HEK293 (cell line): ENCODE measurements at regions not wholly inside any gene's neighbourhood (a gene's known extent, or its start where the extent isn't known, plus 50 kb on each side); places are given as distances from the start of the nearest gene placed in this dataset.

ENCODE experiments used
- CTCF ChIA-PET: fragments of 350-600 bp; formaldehyde crosslinking; extraction: SDS; loops from one replicate; lab custom pipeline; 2021; ENCODE audit warnings: antibody characterized with exemption; lab: Yijun Ruan, JAX
- POLR2A ChIA-PET: fragments of 300-600 bp; formaldehyde crosslinking; extraction: SDS; loops from one replicate; lab custom pipeline; 2020; ENCODE audit warnings: antibody characterized with exemption, inconsistent platforms; lab: Yijun Ruan, JAX
- H3K27ac ChIP-seq: fragments of 200-500 bp; sonication (Bioruptor generic); 2 replicates; pipeline ENCODE4 v1.5.1; 2014; ENCODE audit warnings: low read depth, low read length, control low read depth, inconsistent platforms; ENCODE audit errors: extremely low read depth
- H3K36me3 ChIP-seq, 2 experiments: fragments of 200-500 bp in 1 of 2; sonication (Bioruptor generic) in 1 of 2; 1 replicate in 1 of 2; 2 replicates in 1 of 2; pipeline ENCODE4 v1.5.1; 2014 to 2017; ENCODE audit warnings: inconsistent platforms in 2 of 2, low read length in 2 of 2; ENCODE audit not compliant: control insufficient read depth in 2 of 2, insufficient read depth in 1 of 2
- H3K4me1 ChIP-seq: fragments of 200-500 bp; sonication (Bioruptor generic); 2 replicates; pipeline ENCODE4 v1.5.1; 2014; ENCODE audit warnings: mild to moderate bottlenecking, low read length, inconsistent platforms; ENCODE audit not compliant: control insufficient read depth, insufficient read depth
- H3K4me3 ChIP-seq: 2 replicates; pipeline ENCODE4 v1.5.1; 2011; ENCODE audit warnings: low read depth, mild to moderate bottlenecking, control low read depth, low read length, moderate library complexity
- H3K9me3 ChIP-seq: fragments of 200-500 bp; sonication (Bioruptor generic); 2 replicates; pipeline ENCODE4 v1.5.1; 2014; ENCODE audit warnings: low read depth, low read length, inconsistent platforms; ENCODE audit not compliant: control insufficient read depth, insufficient read depth
- TRIM28 ChIP-seq: IDR thresholded peaks from 2 replicates; pipeline ENCODE4 v1.6.1; 2011; ENCODE audit warnings: low read length, control low read depth, borderline replicate concordance
- YY1 ChIP-seq: fragments of 450-650 bp; formaldehyde crosslinking; IDR thresholded peaks from 2 replicates; pipeline ENCODE4 v1.5.1; 2018; ENCODE audit warnings: missing biosample characterization, missing genetic modification characterization
- ZBTB20 ChIP-seq: fragments of 450-650 bp; formaldehyde crosslinking; IDR thresholded peaks from 2 replicates; pipeline ENCODE4 v1.5.1; 2016; ENCODE audit warnings: missing biosample characterization, missing genetic modification characterization
- ZBTB7A ChIP-seq: fragments of 450-650 bp; formaldehyde crosslinking; IDR thresholded peaks from 2 replicates; pipeline ENCODE4 v1.5.1; 2016; ENCODE audit warnings: low read depth, missing biosample characterization, missing genetic modification characterization
- ZIC2 ChIP-seq: fragments of 450-650 bp; formaldehyde crosslinking; IDR thresholded peaks from 2 replicates; pipeline ENCODE4 v1.5.1; 2016; ENCODE audit warnings: missing biosample characterization, missing genetic modification characterization
- ZNF112 ChIP-seq: fragments of 450-650 bp; formaldehyde crosslinking; IDR thresholded peaks from 2 replicates; pipeline ENCODE4 v1.5.0; 2017; ENCODE audit warnings: missing biosample characterization, missing genetic modification characterization
- ZNF140 ChIP-seq: fragments of 450-650 bp; formaldehyde crosslinking; IDR thresholded peaks from 2 replicates; pipeline ENCODE4 v1.5.1; 2016; ENCODE audit warnings: missing biosample characterization, missing genetic modification characterization
- ZNF146 ChIP-seq: fragments of 450-650 bp; formaldehyde crosslinking; IDR thresholded peaks from 2 replicates; pipeline ENCODE4 v1.5.1; 2016; ENCODE audit warnings: missing biosample characterization, missing genetic modification characterization
- ZNF404 ChIP-seq: fragments of 450-650 bp; formaldehyde crosslinking; IDR thresholded peaks from 2 replicates; pipeline ENCODE4 v1.5.1; 2017; ENCODE audit warnings: missing biosample characterization, missing genetic modification characterization
- ZNF549 ChIP-seq: fragments of 450-650 bp; IDR thresholded peaks from 2 replicates; pipeline ENCODE4 v1.5.1; 2018; ENCODE audit warnings: missing biosample characterization, missing genetic modification characterization, mild to moderate bottlenecking, inconsistent platforms, moderate library complexity
- ZNF600 ChIP-seq: fragments of 450-650 bp; formaldehyde crosslinking; IDR thresholded peaks from 2 replicates; pipeline ENCODE4 v1.5.1; 2016; ENCODE audit warnings: missing biosample characterization, missing genetic modification characterization
- ZNF785 ChIP-seq: fragments of 450-650 bp; formaldehyde crosslinking; IDR thresholded peaks from 2 replicates; pipeline ENCODE4 v1.5.1; 2016; ENCODE audit warnings: missing biosample characterization, missing genetic modification characterization
- TF ChIP-seq, protein P1 (sequence below): fragments of 450-650 bp; formaldehyde crosslinking; IDR thresholded peaks from 2 replicates; pipeline ENCODE4 v1.5.0; 2017; ENCODE audit warnings: missing biosample characterization, missing genetic modification characterization, borderline replicate concordance
- TF ChIP-seq, protein P2 (sequence below): fragments of 450-650 bp; formaldehyde crosslinking; IDR thresholded peaks from 2 replicates; pipeline ENCODE4 v1.5.1; 2016; ENCODE audit warnings: missing biosample characterization, missing genetic modification characterization
- TF ChIP-seq, protein P3 (sequence below): fragments of 450-650 bp; formaldehyde crosslinking; IDR thresholded peaks from 2 replicates; pipeline ENCODE4 v1.5.1; 2016; ENCODE audit warnings: missing biosample characterization, missing genetic modification characterization
- TF ChIP-seq, protein P4 (sequence below): fragments of 450-650 bp; formaldehyde crosslinking; IDR thresholded peaks from 2 replicates; pipeline ENCODE4 v1.5.1; 2017; ENCODE audit warnings: missing biosample characterization, missing genetic modification characterization
- TF ChIP-seq, protein P5 (sequence below): fragments of 450-650 bp; formaldehyde crosslinking; IDR thresholded peaks from 2 replicates; pipeline ENCODE4 v1.5.1; 2016; ENCODE audit warnings: missing biosample characterization, missing genetic modification characterization, borderline replicate concordance

DNA sequence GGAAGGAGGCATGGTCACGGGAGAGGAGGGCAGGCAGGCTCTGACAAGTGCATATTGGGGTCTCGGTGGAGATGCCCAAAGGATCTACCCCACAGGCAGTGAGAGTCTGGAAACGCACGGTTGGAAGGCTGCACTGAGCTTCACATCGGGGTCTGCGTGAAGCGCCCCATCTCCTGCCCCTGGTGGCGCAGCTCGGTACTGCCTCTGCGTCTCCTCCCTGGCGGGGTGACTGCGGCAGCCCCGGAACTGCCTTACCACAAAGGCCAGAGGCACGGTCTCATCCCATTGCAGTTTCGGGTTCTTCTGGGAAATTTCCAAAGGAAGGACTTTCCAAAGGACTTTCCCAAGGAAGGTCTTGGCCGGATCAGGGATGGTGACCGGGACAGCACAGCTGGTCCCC, 69.2 kb upstream of the AJAP1 start (continued):
- TF ChIP-seq, protein P1, sequence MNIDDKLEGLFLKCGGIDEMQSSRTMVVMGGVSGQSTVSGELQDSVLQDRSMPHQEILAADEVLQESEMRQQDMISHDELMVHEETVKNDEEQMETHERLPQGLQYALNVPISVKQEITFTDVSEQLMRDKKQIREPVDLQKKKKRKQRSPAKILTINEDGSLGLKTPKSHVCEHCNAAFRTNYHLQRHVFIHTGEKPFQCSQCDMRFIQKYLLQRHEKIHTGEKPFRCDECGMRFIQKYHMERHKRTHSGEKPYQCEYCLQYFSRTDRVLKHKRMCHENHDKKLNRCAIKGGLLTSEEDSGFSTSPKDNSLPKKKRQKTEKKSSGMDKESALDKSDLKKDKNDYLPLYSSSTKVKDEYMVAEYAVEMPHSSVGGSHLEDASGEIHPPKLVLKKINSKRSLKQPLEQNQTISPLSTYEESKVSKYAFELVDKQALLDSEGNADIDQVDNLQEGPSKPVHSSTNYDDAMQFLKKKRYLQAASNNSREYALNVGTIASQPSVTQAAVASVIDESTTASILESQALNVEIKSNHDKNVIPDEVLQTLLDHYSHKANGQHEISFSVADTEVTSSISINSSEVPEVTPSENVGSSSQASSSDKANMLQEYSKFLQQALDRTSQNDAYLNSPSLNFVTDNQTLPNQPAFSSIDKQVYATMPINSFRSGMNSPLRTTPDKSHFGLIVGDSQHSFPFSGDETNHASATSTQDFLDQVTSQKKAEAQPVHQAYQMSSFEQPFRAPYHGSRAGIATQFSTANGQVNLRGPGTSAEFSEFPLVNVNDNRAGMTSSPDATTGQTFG (tag by site-specific recombination) = no peak
- TF ChIP-seq ZNF549 (tag by site-specific recombination) = no peak
- TF ChIP-seq ZBTB7A = no peak
- TF ChIP-seq ZNF112 = no peak
- TF ChIP-seq, protein P2, sequence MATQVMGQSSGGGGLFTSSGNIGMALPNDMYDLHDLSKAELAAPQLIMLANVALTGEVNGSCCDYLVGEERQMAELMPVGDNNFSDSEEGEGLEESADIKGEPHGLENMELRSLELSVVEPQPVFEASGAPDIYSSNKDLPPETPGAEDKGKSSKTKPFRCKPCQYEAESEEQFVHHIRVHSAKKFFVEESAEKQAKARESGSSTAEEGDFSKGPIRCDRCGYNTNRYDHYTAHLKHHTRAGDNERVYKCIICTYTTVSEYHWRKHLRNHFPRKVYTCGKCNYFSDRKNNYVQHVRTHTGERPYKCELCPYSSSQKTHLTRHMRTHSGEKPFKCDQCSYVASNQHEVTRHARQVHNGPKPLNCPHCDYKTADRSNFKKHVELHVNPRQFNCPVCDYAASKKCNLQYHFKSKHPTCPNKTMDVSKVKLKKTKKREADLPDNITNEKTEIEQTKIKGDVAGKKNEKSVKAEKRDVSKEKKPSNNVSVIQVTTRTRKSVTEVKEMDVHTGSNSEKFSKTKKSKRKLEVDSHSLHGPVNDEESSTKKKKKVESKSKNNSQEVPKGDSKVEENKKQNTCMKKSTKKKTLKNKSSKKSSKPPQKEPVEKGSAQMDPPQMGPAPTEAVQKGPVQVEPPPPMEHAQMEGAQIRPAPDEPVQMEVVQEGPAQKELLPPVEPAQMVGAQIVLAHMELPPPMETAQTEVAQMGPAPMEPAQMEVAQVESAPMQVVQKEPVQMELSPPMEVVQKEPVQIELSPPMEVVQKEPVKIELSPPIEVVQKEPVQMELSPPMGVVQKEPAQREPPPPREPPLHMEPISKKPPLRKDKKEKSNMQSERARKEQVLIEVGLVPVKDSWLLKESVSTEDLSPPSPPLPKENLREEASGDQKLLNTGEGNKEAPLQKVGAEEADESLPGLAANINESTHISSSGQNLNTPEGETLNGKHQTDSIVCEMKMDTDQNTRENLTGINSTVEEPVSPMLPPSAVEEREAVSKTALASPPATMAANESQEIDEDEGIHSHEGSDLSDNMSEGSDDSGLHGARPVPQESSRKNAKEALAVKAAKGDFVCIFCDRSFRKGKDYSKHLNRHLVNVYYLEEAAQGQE = no peak
- no peak for TF ChIP-seq YY1
- no peak for TF ChIP-seq ZNF785
- TF ChIP-seq TRIM28 = no peak
- TF ChIP-seq ZIC2 (tag by site-specific recombination) = no peak
- TF ChIP-seq, protein P3, sequence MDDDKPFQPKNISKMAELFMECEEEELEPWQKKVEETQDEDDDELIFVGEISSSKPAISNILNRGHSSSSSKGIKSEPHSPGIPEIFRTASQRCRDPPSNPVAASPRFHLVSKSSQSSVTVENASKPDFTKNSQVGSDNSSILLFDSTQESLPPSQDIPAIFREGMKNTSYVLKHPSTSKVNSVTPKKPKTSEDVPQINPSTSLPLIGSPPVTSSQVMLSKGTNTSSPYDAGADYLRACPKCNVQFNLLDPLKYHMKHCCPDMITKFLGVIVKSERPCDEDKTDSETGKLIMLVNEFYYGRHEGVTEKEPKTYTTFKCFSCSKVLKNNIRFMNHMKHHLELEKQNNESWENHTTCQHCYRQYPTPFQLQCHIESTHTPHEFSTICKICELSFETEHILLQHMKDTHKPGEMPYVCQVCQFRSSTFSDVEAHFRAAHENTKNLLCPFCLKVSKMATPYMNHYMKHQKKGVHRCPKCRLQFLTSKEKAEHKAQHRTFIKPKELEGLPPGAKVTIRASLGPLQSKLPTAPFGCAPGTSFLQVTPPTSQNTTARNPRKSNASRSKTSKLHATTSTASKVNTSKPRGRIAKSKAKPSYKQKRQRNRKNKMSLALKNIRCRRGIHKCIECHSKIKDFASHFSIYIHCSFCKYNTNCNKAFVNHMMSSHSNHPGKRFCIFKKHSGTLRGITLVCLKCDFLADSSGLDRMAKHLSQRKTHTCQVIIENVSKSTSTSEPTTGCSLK (tag by site-specific recombination) = no peak
- TF ChIP-seq, protein P4, sequence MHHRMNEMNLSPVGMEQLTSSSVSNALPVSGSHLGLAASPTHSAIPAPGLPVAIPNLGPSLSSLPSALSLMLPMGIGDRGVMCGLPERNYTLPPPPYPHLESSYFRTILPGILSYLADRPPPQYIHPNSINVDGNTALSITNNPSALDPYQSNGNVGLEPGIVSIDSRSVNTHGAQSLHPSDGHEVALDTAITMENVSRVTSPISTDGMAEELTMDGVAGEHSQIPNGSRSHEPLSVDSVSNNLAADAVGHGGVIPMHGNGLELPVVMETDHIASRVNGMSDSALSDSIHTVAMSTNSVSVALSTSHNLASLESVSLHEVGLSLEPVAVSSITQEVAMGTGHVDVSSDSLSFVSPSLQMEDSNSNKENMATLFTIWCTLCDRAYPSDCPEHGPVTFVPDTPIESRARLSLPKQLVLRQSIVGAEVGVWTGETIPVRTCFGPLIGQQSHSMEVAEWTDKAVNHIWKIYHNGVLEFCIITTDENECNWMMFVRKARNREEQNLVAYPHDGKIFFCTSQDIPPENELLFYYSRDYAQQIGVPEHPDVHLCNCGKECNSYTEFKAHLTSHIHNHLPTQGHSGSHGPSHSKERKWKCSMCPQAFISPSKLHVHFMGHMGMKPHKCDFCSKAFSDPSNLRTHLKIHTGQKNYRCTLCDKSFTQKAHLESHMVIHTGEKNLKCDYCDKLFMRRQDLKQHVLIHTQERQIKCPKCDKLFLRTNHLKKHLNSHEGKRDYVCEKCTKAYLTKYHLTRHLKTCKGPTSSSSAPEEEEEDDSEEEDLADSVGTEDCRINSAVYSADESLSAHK = no peak
- no peak for TF ChIP-seq ZNF146 (tag by site-specific recombination)
- no peak for TF ChIP-seq ZBTB20 (tag by site-specific recombination)
- TF ChIP-seq ZNF404 = no peak

DNA sequence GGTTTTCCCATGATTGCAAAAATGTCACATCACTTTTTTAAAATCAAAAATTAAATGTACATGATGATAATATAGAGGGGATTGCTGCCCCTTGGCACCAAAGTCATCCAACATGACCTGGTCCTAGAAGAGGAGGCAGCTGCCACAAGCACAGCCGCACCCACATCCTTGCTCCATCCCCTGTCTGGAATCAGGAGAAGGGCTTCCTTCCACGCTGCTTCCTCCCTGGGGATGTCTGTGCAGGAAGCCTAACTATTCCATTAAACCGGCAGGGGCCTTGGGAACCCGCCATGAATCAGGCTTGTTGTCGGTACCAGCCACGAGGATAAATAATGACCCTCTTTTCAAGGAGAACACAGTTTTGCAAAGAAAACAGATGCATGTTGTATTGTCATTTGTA, 68.7 kb upstream of the AJAP1 start:
- TF ChIP-seq ZNF600 (no peak), ZNF785 (no peak), ZNF140 (tag by site-specific recombination) (no peak)
- TF ChIP-seq, protein P5, sequence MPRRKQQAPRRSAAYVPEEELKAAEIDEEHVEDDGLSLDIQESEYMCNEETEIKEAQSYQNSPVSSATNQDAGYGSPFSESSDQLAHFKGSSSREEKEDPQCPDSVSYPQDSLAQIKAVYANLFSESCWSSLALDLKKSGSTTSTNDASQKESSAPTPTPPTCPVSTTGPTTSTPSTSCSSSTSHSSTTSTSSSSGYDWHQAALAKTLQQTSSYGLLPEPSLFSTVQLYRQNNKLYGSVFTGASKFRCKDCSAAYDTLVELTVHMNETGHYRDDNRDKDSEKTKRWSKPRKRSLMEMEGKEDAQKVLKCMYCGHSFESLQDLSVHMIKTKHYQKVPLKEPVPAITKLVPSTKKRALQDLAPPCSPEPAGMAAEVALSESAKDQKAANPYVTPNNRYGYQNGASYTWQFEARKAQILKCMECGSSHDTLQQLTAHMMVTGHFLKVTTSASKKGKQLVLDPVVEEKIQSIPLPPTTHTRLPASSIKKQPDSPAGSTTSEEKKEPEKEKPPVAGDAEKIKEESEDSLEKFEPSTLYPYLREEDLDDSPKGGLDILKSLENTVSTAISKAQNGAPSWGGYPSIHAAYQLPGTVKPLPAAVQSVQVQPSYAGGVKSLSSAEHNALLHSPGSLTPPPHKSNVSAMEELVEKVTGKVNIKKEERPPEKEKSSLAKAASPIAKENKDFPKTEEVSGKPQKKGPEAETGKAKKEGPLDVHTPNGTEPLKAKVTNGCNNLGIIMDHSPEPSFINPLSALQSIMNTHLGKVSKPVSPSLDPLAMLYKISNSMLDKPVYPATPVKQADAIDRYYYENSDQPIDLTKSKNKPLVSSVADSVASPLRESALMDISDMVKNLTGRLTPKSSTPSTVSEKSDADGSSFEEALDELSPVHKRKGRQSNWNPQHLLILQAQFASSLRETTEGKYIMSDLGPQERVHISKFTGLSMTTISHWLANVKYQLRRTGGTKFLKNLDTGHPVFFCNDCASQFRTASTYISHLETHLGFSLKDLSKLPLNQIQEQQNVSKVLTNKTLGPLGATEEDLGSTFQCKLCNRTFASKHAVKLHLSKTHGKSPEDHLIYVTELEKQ (tag by site-specific recombination) = no peak
- Histone ChIP-seq H3K4me3 (no peak overlapping the region), H3K9me3 (no peaks in the 10 kb centered on the region), H3K27ac (no peak overlapping the region), H3K36me3 (no peaks in the 10 kb centered on the region), H3K4me1 (no peaks in the 10 kb centered on the region)
- ChIA-PET POLR2A (no interaction called here), CTCF (interaction anchor here (0.7 to 2.3 kb wide), 2 partner anchors 11 to 184 kb away, joined by 4 to 6 read pairs; no protein-coding TSS in a partner anchor)
